NAMALWA (cell line): ENCODE measurements at regions not wholly inside any gene's neighbourhood (a gene's known extent, or its start where the extent isn't known, plus 50 kb on each side); places are given as distances from the start of the nearest gene placed in this dataset.
"Not testable (repeated sequence)": the region's sequence is repeated elsewhere in the genome, so short reads cannot be mapped to it uniquely, and the experiment has no call there.

Experiments
- DNase-seq: peaks from one replicate; pipeline ENCODE4 v3.0.0-alpha.2; 2015; ENCODE audit warnings: low spot score

DNA sequence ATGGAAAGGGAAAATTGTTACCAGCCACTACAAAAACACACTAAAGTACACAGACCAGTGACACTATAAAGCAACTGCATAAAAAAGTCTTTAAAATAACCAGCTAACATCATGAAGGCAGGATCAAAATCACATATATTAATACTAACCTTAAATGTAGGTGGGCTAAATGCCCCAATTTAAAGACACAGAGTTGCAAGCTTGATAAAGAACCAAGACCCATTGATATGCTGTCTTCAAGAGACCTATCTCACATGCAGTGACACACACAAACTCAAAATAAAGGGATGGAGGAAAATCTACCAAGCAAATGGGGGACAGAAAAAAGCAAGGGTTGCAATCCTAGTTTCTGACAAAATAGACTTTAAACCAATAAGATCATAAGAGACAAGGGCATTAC lies 246.3 kb downstream of the SEC16B start:
- DNase-seq = no peak

DNA sequence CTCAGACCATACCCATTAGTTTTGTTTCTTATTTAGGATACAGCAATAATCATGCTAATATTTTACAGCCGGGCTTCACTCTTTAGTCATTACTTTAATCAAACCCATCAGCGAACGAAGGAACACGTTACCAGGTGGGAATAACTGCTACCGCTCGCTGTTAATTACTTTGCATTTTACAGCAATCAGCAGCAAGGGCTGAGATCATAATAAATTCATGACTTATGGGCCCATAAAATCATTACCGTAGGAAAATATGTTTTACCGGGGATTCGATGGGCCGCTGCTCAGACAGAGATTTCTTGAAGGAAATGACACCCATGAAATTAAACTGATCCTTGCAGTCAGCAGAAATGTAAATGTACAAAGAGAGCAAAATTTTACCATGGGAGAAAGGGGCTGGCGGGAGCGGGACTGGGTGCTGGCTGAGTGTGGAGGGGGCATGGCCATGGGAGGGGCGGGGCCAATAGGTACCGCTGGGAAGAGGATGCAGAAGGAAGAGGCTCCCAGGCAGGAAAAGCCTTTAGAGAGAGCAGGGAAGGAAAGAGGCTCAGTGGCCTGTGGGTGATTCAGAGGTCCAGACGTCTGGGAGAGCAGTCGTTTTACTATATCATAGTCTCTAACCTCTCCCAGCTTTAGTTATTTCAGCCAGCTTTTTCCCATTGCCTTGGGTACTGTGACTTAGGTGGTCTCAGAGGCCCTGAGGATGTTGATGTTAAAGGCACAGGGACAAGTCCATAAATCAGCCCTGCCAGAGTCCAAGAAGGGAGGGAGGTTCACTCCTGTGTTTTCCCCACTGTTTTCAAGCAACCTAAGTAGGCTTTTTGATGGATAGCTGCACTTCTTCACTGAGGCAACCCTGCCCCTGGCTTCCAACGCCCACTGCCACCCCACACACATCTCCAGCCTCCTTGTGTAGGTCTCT lies 258.9 kb downstream of the SEC16B start:
- DNase-seq = no peak

DNA sequence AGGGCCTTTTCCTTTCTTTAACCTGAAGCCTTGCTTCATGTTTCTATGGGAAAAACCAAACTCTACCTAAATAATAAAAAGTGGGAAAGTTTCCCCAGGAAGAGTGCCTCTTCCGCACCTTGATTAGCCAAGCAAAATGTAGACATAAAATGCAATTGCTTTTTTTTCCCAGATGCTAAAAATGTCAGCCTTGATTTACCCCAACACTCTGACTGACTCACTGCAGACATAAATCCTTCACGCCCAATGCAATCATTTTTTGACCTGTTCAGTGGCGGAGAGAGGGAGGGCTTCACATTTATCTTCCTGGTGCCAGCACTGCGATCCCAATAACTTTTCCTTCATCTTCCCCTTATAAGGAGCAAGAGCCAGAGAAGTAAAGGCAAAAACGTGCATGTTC lies 261.5 kb downstream of the SEC16B start:
- no peak for DNase-seq

DNA sequence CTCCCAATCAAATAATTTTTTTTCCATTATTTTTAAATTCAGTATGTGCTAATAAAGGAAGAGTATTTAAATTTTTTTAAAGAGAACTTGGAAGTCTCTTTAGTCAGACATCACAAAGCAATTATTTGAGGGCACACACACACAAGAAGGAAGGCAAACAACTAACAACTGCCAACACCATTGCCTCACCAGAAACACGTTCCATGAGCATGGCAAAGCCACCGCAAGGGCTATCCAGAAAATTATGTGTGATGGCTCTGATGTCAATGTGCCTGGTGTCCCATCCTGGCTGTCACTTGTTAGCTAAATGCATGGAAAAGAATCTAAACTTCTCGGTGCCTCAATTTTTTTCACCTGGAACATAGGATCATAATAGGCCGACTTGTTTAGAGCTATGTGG lies 262.9 kb downstream of the SEC16B start:
- no peak for DNase-seq

DNA sequence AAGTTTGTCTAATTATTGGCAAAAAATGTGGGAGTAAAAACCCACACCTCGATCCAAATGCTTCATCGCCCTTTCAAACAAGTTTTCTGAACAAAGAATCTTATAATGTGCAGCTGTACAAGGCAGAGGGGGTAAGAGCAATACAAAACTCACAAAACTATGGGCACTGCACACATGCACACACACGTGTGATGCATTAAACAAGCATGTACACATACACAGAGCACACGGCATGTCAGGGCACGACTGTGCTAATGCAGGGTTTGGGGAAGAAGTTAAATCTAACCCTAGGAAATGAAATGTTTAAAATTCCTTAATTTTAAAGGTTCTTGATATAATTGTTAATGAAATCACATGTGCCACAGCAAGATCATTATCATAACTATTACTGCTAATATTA lies 264.0 kb downstream of the SEC16B start:
- no peak for DNase-seq

DNA sequence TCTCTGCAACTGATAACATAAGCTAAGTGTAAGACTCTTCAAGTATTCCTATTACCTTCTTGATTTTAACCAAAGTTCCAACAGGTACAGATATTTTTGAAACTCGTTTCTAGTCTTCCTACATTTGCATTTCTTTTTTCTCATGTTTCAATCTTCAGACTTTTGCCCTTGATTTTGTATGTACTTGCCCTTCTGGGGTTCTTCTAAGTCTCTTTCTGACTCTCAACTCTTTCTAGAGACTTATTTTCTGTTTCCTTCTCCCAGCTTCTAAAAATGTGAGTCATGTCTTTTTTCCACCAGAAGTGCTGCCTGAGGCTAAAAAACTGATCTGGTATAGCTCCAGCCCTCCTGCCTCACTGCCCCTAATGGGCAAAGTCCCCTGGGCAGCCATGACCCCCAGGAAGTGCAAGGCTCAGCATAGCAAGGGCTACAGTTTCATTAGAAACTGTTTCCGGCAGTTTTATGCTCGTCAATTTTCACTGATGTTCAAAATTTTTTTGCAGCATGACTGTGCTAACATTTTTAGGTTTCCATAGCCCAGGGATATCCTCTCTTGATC lies 265.9 kb downstream of the SEC16B start:
- DNase-seq = no peak

DNA sequence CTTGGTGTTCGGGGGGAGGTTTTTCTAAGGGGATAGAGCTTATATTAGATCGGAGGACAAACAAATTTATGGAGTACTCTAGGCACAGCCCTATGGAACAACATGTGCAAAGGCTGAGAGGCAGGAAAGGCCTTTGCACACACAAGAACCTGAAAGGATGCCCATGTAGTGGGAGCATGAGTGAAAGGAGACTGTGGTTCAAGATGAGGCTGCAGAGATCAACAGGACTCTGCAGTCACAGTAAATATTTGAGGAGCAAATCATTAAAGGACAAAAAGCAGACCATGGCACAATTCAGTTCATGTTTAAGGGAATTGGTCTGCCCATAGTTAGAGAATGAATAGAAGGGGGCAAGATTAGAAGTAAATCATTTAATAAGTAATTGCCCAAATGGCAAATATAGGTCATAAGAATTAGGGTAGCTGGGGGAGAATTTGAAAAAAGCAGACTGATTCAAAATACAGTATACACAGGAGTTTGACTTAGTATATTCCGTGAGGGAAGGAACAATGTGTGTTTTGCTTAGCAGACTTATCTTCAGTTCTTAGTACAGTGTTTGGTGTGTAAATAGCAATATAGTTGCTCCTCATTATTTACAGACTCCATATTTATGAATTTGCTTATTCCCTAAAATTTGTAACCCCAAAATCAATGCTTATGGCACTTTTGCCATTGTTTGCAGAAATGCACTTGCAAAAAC lies 268.1 kb downstream of the SEC16B start:
- no peak for DNase-seq

DNA sequence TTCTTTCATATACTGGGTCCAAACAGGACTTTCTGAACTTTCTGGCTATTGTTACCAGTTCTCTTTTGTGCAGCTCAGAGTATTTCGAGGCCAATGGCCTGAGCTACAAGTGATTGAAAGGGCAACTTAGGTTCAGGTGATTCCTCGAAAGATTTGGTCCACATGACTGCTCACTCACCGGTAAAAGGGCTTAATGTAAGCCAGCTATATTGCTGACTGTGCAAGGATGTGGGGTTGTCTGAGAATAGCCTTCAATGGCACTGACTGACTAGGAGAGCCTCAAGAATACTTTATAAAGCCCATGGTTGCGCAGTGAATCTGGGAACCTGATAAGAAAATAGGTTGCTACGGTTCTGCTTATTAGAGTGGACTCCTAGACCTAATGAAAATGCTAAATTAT lies 269.0 kb downstream of the SEC16B start:
- no peak for DNase-seq

DNA sequence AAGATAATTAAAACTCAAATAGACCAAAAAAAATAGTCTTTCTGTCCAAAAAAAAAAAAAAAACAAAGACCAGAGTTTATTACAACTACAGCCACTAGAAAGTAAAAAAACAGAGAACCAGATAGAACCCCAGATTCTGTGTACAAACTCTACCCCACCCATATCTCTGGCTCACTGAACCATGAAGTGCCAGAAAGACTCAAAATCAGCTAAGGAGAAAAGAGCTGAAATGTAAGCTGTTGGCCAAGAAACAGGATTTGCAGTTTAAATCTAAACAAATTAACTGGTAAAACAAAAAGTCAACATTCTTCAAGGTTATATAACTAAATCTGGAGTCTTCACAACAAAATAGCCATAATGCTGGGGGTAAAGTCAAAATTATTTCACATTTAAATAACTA lies 278.9 kb downstream of the SEC16B start:
- DNase-seq = no peak

DNA sequence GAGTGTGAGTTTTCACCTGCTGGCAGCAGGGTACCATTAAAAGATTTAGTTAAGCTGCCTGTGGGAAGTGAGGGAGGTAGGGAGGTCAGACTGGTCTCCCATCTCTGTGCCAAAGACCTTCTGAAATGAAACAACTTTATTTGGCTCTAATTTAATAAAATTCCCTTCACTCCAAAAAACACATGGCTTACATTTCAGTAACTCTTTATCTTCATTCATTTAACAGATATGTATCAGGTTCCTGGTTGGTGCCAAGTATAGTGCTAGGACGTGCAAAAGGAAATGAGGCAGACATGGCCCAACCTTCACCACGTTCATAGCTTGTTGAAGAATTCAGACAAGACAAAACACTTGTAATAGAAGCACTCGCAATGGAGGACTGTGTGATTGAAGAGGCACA lies 282.3 kb downstream of the SEC16B start:
- DNase-seq = no peak

DNA sequence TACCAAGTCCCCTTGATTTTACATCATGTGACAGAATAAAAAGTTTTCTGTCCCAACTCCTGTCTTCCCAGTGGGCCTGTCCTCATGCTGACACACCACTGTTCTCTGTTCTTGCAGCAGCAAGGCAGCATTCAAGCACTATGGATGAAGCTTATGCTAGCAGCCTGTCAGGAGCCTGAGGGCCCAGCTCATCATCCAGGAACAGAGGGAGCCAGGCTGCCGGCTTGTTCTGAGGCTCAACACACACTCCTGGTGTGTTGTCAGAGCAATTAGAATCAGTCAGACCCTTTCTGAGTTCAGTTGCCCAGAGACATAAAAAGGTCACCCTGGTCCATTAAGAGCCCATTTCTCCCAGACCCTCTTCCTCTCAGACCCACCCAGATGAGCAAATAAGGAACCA lies 282.9 kb downstream of the SEC16B start:
- no peak for DNase-seq

DNA sequence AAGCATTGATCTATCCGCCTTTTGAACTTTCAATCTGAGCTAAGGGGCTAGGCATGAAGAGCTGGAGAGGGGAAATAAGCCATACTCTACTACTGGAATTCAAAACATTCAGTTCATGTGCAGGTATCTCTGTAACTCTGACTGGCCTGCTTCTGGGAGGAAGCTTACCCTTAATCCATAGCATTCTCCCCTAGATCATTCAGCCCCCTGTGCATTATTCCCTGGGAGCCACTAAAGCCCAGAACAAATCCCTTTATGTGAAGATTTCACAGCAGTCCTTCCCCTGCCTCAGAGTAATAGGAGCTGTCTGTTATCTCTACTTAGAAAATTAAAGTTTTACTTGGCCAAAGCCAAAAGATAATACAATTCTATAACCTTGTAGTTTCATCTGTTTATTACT lies 300.7 kb downstream of the SEC16B start:
- no peak for DNase-seq

DNA sequence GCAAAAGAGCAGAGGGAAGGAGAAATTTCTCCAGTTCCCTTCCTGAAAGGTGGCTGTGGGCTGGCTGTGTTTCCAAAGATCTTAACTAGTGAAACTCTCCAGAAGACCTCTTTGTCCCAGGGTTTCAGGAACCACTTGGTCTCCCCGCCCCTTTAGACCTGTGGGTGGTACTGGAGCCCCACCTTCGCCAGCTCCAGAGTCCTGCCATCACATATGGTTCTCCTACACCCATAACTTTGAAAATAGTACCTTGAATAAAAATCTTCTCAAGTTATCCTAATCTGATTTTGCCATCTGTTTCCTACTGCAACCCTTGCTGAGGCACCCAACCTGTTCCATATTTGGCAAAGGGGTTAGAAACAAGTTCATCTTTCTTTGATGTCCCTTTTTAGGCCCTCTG lies 303.9 kb downstream of the SEC16B start:
- no peak for DNase-seq

DNA sequence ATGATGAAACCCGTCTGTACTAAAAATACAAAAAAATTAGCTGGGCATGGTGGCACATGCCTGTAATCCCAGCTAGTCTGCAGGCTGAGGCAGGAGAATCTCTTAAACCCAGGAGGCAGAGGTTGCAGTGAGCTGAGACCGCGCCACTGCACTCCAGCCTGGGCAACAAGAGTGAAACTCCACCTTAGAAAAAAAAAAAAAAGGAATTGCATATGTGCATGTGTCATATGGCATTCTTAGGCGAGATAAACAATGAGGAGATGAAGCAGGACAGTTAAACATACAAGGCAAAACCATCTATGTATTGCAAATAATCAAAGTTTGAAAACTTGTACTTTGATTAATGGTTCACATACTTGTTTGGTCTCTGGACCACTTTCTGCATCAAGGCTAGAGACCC lies 305.1 kb downstream of the SEC16B start:
- not testable (repeated sequence) for DNase-seq

DNA sequence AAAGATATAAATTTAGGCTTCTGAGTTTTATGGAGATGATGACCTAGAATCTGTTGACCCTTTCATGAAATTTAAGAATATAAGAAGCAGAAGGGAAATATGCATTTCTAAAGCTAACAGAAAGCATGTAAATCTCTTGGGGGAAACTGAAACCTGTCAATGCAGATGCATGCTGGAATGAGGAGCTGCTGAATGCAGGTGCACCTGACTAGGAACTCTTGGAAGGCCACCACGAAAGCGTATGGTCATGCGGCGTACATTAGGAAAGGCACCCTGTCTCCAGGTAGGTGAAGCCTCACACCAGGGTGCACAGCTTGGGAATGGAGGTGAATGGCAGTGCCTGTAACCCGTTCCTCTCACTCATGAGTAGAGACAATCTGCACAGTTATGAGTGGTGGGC lies 309.7 kb downstream of the SEC16B start:
- no peak for DNase-seq

DNA sequence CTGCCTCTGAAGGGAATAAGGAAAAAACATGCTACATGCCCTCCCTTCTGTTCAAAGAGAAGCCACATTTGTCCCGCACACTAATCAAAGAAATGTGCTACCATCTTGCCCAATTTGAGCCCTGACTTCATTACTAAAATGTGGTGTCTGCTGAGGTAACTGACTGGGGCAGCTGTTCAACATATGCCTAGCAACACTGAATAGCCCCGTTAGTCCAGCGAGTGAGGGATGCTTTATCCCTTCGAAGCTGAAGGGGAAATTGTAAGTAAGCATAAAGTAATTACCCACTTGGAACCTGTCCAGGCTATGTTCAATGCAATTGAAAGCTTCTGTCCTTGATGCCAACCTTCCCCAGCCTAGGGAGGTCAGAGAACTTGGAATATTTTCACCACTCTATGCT lies 310.6 kb downstream of the SEC16B start:
- DNase-seq = no peak

DNA sequence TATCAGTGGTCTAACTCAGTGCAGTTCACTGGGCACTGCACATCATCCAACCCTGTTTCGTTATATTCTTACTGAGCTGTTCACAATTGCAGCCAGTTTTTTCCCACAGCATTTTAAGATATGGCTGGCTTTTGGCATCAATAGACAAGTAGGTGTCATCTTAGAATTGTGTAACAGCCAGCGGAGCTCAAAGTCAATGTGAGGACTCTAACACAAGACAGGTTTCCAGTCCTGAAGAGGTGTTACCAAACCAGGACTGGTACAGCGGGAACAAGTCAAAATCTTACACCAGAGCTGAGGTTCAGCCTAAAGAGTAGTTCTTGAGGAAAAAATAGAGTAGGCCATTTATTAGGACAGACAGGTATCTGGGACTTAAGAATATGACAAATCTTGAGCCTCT lies 313.3 kb downstream of the SEC16B start:
- no peak for DNase-seq

DNA sequence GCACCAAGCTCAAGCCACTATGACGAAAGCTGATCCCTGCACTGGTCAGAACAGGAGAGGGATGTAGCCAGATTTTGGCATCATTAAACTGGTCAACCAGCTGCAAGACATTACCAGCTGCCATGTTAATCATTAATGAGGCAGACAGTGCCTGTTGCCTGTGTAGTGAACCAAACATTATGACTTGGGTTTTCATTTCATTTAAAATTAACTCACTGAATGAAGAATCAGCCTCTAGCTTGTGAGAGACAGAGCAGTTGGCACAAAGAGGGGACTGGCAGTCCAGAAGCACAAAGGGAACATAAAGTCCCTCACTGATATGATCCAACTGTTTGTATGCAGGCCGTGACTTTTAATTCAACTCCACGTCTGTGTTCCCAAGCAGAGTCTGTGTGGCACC lies 318.9 kb downstream of the SEC16B start:
- DNase-seq = no peak

DNA sequence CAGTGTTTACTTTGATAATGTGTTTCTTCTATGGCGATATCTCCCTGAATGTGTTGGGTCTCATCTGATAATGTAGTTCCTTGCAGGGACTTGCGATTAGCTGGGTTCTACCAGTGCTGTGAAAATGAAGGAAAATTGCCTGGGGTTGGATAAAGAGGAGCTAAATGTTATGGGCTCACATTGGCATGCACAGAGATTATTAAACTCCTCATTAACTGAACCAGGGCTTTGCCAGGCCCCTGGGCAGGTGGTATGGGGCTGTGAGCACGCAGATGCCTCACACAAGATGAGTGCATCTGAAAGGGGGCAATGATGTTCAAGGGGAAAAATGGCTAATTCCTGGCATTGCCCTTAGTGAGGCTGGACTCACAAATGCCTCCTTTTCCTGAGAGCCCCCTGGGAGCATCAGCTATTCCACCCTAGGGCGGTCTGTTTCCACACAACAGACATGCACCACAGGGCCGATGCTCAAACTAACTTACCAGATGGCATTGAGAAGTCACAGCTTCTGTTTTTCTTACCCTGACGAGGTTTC lies 321.1 kb downstream of the SEC16B start:
- DNase-seq = no peak

DNA sequence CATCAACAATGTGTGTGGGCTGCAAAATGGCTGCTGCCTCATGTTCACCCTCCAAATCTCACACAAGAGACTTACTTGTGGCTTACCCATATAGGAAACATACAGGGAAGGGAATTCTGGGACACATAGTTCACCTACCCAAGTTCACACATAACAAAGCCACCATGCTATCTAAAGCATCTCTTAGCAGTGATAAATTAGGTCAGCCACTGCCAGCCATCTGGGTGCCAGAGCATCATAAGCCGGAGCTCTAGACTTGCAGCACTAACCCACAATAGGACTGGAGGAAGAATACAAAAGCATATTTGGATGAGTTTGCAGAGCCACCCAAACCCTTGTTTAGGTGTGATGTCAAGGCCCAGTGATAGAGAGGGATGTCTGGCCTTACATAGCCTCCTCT lies 321.7 kb downstream of the SEC16B start:
- DNase-seq = no peak

DNA sequence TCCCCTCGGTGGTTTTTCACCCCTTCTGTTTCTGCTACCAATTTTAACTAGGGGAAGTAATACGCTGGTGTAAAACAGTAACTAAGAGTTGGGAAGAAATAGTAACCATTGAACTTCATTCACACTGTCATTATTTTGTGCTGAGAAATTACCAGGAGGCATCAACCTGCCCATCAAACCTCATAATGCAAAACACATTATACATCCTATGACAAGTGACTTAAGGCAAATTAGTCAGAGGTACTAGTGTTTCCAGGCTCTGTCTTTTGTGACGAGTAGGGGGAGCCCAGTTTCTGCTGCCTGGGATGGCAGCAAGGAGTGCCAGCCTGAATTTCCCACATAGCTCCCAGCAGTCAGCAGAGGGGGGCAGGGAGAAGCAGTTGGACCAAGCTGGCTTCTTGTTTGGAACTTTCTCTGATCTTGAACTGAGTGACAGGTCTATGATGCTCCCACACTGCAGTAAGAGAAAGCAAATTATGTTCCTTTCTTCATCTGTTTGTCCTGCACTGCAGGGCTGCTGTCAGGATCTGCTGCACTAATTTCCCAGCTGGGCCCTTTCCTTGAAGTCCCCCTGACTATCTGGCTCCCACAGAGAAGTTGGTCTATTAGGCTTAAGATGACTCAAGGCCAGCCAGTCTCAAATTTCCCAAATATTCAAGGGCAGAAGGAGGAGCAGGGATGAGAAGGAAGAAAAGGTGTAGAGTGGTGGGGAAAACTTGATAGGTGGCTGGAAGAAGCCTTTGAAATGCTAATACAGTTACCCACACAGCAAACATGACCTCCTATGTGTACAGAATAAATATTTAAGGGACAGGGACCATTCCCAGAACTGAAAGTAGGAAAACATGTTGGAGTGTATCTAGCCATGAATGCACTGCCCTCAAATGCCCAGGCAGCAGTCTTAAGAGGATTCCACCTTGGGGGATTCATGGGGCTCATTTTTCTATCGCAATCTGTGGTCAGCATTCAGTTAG lies 322.8 kb downstream of the SEC16B start:
- DNase-seq = no peak
